RWPE1 (cell line): ENCODE measurements at regions not wholly inside any gene's neighbourhood (a gene's known extent, or its start where the extent isn't known, plus 50 kb on each side); places are given as distances from the start of the nearest gene placed in this dataset.

Experiments
- CTCF ChIA-PET: fragments of 350-600 bp; sonication (Branson Sonifier 250); formaldehyde crosslinking; extraction: SDS; loops from one replicate; lab custom pipeline; 2021; lab: Yijun Ruan, JAX
- POLR2A ChIA-PET: fragments of 400-600 bp; formaldehyde crosslinking; extraction: SDS; loops from one replicate; lab custom pipeline; 2020; ENCODE audit warnings: antibody characterized with exemption; ENCODE audit not compliant: low non-redundant PET; lab: Yijun Ruan, JAX
- DNase-seq: peaks from one replicate; pipeline ENCODE4 v3.0.0; 2012; ENCODE audit warnings: low spot score
- H3K27ac ChIP-seq: fragments of 450-650 bp; 2 replicates; pipeline ENCODE4 v1.5.1; 2017
- TF ChIP-seq, protein P1 (sequence below): fragments of 450-650 bp; conservative IDR thresholded peaks from 2 replicates; pipeline ENCODE4 v1.5.1; 2017; ENCODE audit warnings: low read depth, mild to moderate bottlenecking

DNA sequence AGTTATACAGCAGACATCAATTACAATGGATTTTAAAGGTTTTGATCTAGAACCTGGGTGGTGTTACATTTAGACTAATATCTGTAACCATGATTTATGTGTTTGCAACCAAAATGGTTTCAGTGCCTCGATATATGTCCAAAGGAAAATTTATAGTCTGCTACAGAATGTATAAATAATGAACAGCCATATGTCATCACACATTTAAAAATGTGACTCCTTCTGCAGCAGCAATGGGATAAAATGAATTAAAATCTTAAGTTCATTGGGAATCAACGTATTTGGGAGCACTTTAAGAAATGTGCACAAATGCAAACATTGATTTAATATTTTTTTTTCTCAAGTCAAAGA is 610.2 kb downstream of the TMEM114 start:
- CTCF ChIA-PET = no interaction called here

DNA sequence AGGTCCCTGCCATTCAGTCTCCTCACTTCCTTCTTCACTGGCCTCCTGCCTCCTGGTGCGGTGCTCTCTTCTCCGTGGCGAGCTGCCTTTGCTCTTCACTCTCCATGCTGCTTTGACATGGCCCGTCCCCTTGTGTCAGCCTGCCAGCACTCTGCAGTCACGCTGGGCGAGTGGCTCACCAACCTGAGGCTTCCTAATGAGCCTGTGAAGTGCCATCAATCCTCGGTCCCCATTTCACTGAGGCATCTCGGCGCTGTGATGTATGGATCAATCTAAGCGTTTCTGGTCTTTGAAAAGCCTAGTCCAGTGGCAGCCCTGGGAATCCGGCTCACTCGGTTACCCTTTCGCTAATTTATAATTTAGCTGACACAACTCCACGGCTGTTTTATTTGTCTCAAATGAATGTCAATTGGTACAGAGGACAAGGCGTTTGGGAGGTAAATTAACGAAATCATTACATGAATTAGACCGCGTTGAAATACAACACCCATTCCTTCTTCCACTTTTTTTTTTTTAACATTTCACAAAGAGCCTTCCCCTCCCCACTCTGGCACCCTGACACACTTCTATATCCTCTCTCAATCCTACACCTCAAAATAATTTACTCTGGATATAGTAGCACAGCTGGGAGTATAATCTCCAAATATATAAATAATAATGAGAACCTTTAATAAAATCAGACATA is 610.7 kb downstream of the TMEM114 start:
- ChIA-PET CTCF (interaction anchor here (0.7 kb wide), 1 partner anchor 363 kb away, joined by 3 read pairs; no protein-coding TSS in a partner anchor), POLR2A (no interaction called here)
- H3K27ac ChIP-seq = no peak overlapping the region
- TF ChIP-seq, protein P1, sequence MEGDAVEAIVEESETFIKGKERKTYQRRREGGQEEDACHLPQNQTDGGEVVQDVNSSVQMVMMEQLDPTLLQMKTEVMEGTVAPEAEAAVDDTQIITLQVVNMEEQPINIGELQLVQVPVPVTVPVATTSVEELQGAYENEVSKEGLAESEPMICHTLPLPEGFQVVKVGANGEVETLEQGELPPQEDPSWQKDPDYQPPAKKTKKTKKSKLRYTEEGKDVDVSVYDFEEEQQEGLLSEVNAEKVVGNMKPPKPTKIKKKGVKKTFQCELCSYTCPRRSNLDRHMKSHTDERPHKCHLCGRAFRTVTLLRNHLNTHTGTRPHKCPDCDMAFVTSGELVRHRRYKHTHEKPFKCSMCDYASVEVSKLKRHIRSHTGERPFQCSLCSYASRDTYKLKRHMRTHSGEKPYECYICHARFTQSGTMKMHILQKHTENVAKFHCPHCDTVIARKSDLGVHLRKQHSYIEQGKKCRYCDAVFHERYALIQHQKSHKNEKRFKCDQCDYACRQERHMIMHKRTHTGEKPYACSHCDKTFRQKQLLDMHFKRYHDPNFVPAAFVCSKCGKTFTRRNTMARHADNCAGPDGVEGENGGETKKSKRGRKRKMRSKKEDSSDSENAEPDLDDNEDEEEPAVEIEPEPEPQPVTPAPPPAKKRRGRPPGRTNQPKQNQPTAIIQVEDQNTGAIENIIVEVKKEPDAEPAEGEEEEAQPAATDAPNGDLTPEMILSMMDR = no peak
- no peak for DNase-seq

More for the DNA sequence above, 610.2 kb downstream of the TMEM114 start:
- DNase-seq = no peak
- no peak overlapping the region for H3K27ac ChIP-seq
- POLR2A ChIA-PET = no interaction called here
- TF ChIP-seq, protein P1 = no peak

DNA sequence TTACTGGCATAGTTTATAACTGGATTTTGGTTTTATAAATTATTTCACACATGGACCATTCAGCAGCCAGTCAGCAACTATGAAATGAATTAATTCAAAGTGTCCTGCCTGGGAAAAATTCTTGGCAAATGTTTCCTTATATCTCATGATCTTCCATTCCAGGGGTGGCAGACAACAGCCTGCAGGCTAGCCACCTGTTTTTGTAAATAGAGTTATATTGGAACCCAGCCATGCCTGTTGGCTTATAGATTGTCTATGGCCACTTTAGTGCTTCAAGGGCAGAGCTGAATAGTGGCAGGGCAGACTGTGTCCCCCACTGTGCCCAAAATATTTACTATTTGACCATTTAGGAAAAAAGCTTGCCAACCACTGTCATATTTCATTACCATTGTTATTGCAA is 613.7 kb downstream of the TMEM114 start:
- H3K27ac ChIP-seq = no peak overlapping the region
- ChIA-PET POLR2A (no interaction called here), CTCF (no interaction called here)
- DNase-seq = no peak
- TF ChIP-seq, protein P1 = no peak

DNA sequence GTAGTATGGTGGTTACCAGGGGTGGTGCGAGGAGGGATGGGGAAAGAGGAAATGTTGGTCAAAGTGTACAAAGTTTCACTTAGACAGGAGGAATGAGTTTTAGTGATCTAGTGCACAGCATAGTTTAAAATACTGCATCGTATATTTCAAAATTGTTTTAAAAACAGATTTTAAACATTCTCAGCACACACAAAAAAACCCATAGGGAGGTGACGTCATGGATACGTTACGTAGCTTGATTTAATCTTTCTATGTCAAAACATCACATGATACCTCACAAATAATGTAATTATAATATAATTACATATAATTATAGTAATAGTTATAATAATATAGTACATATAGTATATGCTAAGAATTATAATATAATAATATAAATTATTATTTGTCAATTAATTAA is 614.2 kb downstream of the TMEM114 start:
- CTCF ChIA-PET = interaction anchor here (0.6 kb wide), 1 partner anchor 1297 kb away, joined by 3 read pairs; no protein-coding TSS in a partner anchor
- POLR2A ChIA-PET = no interaction called here
- DNase-seq = no peak
- TF ChIP-seq, protein P1 = no peak
- H3K27ac ChIP-seq = no peak overlapping the region

DNA sequence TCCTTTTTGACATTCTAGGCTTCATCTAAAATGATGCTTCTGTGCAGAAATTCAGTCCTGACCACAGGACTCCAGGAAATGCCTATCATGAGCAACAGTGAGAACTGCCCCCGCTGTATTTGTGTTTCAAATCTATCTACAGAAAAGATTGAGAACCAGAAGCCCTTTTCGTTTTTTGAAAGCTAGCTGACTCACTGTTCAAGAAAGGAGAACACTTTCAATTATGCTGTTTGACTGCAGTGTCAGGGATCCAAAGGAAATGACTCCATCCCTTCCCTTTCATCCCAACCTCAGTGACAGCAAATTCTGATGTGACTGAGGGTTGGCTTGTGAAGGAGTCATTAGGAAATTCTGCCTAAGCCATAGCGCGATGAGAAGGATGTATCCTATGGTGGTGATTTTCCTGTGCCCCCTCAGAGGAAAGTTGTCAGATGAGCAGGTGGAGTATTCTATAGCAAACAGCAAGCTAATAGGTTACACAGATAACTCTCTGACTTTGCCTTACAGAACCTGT is 622.3 kb downstream of the TMEM114 start:
- DNase-seq = no peak
- TF ChIP-seq, protein P1 = no peak
- ChIA-PET POLR2A (no interaction called here), CTCF (interaction anchor here (0.6 kb wide), 1 partner anchor 20 kb away, joined by 8 read pairs; no protein-coding TSS in a partner anchor)
- no peak overlapping the region for H3K27ac ChIP-seq

DNA sequence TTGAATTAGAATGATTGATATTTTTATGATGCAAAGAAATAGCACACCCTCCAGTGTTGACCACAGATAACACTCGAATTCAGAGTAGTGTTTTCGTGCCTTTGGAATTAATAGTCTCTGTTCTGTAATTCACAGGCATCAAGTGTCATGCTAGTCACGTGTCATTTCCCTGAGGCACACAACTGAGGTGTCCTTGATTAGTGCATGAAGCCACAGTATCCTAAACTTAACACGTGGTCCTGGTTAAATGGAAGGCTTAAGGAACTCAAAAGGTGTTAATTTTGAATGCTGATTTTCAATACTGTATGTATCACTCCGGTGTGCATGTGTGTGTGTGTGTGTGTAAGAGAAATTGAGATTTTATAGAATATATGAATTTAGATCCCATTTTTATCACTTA is 625.6 kb downstream of the TMEM114 start:
- no peak overlapping the region for H3K27ac ChIP-seq
- no peak for DNase-seq
- TF ChIP-seq, protein P1 = no peak
- CTCF ChIA-PET = no interaction called here
- POLR2A ChIA-PET = no interaction called here
